GM21360 (cell line): ENCODE measurements at regions not wholly inside any gene's neighbourhood (a gene's known extent, or its start where the extent isn't known, plus 50 kb on each side); places are given as distances from the start of the nearest gene placed in this dataset.
"Not testable (repeated sequence)": the region's sequence is repeated elsewhere in the genome, so short reads cannot be mapped to it uniquely, and the experiment has no call there.

ENCODE experiments used
- ATAC-seq: cut with Tn5 transposase; IDR thresholded peaks from one replicate; pipeline ENCODE4 v1.9.1; 2021; ENCODE audit warnings: mild to moderate bottlenecking, moderate library complexity; ENCODE audit not compliant: unreplicated experiment

DNA sequence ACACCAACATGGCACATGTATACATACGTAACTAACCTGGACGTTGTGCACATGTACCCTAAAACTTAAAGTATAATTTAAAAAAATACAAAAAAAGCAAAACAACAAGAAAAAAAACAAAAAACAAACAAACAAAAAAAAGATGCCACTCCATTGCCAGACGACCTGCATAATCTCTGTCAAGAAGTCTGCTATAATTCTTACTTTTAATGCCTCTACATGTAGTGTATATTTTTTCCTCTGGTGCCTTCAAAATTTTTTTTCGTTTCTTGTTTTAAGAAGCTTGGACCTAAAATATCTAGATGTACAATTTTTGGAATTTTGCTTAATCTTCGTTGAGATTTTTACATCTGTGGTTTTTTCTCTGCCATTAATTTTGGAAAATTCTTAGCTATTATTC, 235.6 kb upstream of the ZNF521 start:
- ATAC-seq = no peak

DNA sequence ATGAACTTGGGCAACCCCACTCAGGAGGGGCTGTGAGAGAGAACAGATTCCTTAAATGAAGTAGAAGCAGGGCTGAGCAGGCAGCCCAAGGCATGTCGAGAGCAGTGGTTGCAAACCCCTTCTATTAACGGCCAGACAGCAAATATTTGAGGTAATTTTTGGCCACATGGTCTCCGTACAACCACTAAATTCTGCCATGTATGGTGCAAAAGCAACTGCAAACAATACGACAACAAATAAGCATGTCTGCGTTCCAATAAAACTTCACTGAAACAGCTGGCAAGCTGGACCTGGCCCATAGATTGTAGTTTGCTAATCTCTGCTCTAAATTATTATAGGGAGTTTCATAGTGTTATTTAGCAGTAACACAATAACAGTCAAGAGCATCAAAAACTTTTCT, 217.0 kb upstream of the ZNF521 start:
- no peak for ATAC-seq

DNA sequence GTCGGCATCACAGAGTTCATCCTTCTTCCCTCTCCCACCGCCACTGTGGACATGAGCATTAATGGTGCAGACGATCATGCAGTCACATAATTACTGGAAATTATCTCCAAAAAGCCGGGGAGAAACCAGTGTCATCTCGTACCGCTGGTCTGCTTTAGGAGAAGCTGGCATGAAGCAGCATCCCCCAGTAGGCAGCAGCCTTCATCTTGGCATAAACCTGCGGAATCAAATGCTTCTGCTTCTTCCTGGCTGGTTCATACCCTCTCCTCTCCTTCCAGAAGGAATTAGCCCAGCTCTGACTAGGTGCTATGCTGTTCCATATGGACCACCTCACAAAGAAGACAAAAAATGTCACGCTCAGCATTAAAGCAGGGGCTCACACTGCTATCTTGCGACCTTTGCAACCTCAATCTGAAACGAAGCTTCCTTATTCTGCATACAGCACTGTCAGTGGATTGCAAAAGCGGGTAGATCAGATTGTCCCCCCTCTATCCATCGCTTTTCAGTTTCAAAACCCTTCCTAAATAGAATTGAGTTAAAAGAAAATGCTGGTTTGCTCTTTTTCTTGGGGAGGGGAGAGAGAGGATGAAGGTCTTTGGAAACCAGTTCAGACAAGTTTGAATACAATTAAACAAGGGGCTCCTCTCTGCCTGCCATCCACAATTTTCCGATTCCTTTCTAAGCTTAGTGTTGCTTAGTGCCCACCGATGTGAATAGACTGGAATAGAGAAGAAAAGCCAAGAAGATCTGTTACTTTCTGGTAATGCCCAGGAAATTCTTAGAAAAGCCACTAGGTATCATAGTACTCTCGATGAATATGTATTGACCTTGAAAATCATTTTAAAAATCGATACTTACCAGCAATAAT, 212.1 kb upstream of the ZNF521 start:
- ATAC-seq = no peak

DNA sequence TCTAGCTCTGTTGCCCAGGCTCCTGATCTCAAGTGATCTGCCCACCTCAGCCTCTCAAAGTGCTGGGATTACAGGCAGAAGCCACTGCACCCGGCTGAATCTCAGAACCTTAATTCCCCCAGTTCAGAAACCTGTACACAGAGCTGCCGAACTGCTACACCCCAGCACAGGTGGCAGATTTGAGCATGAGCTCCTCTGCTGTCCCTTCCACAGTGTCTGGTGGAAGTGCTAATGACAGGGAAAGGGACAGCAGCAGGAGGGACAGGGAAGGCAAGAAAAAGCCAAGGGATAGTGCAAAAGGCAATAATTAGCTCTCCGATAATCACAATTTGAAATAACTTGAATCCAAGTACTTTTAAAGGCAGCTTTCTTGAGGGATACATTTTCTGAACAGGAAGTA, 211.4 kb upstream of the ZNF521 start:
- no peak for ATAC-seq

DNA sequence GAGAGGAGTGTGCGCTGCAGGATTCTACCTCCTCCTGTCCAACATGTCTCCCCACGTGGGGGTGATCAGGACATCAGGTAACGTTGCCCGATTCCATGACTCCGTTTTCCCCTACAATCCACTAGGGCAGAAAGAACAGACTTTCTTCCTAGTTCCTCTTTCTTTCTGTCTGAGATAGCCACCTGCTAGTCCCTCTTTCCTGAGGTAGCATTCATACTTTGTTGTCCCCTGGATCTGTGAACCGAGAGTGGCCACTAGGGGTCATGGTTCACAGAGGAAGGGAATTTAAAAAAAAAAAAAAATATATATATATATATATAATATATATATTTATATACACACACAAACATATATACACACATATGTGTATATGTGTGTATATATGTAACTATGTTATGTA, 210.0 kb upstream of the ZNF521 start:
- no peak for ATAC-seq

DNA sequence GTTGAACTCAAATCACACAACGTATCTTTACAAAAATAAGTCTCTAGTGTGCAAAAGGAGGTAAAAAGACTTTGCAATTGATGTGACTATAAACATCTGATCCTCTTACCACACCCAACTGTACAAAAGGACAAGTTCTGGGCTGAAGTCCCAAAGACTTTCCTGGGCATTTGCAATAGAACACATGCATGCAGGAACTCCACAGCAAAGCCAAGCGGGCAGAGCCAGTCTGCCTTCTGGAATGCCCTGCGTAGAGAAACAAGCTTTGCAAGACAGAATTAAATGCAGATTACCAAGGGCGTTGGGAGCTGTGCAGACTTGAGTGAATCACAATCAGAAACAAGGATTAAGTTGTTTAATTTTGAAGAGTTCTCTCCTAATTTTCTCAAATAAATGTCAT, 208.4 kb upstream of the ZNF521 start:
- ATAC-seq = no peak

DNA sequence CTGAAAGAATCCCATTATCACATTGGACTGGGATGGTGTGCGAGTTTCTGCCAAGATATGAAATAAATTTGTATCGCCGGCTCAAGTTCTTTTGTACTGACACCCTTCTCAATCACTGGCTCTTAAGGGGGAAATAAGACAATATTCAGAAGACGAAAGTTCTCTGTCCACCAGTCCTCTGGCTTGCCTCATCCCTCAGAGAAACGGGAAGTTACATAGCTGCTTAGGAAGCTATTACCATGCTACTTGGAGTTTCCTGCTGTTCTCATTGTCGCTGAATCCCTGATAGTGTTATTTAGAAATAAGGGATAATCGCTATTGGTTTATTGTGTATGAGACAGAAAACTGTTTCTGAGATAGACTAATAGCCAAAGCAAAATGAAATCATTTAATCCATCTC, 205.0 kb upstream of the ZNF521 start:
- no peak for ATAC-seq

DNA sequence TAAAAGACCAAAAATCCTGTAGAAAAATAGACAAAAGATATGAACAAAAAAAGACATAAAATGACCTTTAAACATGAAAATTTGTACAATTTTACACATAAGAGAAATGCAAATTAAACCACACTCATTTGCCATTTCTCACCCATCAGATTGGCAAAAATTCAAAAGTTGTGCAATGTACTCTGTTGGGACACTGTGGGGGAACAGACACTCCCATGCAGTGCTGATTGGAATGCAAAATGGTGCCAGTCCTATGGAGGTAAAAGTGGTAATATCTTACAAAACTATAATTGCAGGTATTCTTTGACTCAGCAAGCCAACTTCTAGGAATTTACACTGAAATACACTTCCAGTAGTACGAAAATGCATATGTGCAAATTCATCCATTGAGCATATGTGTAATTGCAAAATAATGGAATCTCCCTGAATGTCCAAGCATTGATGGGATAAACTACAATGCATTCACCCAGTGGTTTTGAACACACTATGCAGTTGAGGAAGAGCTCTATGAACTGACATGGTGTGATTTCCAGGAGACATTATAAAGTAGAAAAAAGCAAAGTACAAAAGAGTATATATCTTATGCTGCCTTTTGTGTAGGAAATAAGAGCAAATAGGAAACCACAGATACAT, 201.8 kb upstream of the ZNF521 start:
- ATAC-seq = no peak

DNA sequence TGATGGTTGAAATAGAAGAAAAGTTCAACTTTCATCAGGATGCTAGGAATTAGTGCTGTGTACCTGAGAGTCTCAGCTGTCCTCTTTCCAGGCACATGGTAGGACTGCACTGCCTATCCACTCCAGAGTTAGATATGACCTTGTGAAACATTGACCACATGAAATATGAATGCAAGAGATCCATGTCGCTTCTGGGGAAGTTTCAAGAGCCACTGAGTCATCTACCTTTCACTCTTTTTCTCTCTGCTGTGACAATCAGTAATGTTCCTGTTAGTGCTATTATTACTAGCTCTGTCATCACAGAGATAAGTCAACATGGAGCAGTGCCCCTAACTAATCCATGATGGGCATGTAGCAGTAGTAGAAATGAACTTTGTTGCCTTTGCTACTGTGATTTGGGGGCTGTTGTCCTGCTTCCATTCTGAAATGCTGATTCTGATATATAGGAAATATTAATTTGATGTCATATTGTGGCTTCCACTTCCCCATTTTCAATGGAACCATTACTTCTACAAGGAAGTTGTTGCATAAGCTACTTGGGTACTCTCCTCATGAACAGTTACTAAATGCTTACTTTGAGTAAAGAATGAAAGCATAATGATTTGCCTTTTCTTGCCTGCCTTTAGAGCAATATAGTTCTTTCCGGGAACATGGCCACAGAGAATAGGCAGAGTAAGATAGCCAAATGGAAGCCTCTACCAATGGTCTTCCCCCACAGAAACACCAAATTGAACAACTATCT, 192.8 kb upstream of the ZNF521 start:
- no peak for ATAC-seq

DNA sequence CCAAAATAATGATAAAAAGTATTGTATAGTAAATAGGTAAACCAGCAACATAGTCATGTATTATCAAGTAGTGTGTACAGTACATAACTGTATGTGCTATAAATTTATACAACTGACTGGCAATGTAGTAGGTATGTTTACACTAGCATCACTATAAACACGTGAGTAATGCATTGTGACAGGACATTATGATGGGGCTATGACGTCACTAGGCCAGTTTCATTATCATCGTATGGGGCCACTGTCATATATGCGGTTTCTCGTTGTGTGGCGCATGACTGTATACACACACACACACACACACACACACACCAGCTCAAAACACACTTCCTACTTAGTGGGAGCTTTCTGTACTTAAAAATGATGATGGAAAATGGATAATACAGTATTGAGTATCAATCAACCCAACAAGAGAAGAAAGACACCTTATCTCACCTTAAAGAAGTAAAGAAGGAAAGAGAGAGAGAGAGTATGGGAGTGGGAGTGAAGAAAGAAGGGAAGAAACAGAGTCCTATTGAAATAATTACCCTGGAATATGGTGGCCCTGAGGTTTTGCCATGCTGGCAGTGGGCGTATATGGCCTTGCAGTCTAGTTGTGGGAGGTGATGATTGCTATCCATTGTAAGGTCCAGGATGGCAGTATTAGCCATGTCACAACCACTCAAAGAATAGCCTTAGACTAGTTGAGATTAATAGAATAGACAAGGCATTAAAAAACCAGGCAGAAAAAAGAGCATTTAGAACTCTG, 186.4 kb upstream of the ZNF521 start:
- ATAC-seq = no peak

DNA sequence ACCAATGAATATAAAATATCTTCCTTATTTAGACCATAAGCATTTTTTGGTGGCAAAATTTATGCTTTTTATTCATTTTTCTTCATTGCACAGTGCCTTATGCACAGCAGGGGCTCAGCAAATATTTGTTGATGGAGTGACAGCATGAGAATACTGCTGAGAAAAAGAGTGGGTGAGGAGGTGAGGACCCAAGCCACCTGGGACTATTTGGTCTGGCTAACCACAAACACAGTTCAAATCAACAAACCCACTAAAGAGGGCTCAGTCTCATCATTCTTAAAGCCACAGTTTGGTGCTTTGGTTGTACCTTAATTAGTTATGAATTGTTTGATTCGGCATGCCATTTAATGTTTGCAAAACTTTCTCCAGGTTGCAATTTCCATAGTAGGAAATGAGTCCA, 183.5 kb upstream of the ZNF521 start:
- ATAC-seq = no peak

DNA sequence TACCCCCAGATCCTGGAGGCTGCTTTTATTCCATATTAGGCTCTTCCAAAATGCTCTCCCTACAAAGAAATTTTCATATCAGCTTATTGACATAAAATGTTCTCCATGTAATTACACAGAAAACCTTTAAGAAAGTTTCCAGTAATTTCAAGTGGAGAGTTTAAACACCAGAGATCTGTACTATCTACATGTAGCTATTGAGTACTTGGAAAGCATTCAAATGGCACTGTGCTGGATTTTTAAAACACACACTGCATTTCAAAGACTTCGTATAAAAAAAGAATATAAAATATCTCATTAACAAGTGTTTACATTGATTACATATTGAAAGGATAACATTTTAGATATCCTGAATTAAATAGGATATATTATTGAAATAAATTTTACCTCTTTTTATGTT, 182.4 kb upstream of the ZNF521 start:
- no peak for ATAC-seq

DNA sequence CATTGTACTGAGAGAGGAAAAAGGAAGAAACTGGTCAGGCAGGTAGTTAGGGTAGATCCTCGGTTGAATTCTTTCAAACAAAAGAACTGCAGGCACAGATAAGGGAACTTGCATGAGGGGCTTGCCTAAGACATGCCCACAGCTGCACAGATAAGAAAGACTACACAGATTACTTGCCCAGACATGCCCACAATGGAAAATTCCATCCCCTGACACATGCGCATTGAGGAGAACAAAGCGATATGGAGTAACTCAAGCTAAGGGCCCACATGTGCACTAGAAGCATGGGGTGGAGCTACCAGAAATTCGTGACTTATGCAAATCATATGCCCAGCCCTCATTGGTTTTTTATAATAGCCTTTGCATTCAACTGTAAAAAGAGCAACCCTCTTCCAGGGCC, 181.3 kb upstream of the ZNF521 start:
- no peak for ATAC-seq

DNA sequence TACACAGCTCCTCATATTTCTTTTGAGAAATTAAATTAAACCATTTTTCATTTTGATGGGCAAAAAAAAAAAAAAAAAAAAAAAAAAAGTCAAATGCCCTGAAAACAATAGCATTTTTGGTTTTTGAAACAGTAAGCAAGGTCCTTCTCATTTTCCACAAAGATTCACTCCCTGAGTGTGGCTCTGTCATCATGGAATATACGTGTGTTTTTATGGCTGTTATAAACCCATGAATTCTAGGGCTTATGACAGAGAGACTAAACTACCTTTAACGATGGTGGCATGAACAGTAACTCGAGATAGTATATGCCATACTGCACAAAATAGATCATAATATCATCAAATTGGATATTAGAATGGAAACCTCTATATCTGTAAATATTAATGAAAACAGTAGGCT, 179.2 kb upstream of the ZNF521 start:
- no peak for ATAC-seq

DNA sequence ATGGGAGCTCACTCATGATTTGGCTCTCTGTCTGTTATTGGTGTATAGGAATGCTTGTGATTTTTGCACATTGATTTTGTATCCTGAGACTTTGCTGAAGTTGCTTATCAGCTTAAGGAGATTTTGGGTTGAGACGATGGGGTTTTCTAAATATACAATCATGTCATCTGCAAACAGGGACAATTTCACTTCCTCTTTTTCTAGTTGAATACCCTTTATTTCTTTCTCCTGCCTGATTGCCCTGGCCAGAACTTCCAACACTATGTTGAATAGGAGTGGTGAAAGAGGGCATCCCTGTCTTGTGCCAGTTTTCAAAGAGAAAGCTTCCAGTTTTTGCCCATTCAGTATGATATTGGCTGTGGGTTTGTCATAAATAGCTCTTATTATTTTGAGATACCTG, 173.8 kb upstream of the ZNF521 start:
- ATAC-seq = not testable (repeated sequence)

DNA sequence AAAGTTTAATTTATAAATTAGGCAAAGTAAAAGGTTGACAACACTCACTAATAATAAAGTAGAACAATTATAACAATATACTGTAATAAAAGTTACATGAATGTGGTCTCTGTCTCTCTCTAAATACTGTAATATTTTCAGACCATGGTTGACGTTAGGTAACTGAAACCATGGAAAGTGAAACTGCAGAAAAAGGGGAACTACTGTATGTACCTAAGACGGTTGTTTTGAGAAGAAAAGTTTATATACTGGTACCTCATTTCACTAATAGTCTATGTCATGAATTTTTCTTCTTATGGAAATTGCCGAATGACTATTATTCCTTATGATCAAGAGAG, 166.7 kb upstream of the ZNF521 start:
- peak; percentile 99 for ATAC-seq

DNA sequence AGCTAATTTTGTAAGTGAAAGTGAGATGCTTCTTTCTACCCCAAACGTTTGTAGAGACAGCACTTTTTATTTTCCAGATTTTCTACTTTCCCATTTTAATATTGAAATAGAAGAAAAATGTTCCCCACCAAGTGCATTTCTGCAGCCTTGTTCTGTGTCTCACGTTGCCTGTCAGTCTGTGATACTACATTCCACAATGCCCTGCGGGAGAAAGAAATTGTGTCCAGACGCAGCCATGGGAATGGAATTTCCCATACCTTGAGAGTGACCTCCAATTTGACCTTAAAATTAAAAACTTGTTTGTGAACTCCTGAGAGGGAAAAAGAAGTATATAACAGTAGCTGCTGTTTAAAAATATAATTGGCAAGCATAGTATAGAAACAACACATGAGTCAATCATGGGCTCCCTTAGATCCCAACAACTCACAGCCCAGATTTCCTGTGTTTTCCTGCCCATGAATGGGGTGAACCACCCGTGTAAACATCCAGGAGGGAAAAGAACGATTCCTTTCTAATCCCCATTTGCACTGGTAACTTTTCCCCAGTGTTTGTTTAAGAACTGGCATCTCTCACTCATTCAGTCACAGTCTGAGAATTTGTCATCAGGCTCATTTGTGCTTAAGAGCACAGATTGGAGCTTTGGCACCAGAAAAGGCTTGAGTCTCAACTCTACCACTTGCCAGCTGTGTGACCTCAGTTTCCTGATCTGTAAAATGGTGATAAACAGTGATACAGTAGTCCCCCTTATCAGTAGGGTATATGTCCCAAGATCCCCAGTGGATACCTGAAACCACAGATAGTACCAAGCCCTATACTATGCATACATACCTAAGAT, 166.1 kb upstream of the ZNF521 start:
- ATAC-seq = peak; percentile 43

DNA sequence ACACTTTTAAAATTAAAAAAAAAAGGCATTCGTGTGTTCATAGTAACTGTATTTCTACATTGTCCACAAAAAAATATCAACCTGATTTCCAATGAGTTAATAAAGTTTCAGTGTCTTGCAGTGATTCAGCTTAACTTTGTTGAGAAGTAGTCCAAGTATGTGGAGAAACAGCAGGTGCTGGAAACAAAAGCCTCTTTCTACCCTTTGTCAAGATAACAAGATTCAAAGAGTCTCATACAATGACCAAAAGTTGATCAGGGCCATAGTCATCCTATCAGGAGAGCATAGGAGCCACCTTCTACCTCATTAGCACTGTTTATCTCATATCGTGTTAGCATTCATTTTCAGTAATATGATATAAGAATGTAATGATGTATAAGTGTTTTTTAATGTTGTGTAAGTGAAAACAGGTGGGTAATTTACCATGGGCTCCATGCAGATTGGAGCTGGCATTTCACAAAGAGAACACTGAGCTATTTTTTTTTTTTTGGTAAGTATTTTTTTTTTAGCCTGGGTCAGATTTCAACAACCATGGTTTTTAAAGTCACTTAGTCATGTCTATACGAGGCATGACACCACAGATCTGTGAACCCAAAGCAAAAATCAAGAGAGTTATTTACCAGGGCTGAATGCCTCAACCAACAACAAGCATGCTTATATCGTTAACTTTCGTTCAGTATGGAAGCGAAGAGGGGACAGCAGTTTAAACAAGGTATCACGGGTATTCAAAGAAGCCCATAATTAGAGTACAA, 165.0 kb upstream of the ZNF521 start:
- ATAC-seq = no peak

DNA sequence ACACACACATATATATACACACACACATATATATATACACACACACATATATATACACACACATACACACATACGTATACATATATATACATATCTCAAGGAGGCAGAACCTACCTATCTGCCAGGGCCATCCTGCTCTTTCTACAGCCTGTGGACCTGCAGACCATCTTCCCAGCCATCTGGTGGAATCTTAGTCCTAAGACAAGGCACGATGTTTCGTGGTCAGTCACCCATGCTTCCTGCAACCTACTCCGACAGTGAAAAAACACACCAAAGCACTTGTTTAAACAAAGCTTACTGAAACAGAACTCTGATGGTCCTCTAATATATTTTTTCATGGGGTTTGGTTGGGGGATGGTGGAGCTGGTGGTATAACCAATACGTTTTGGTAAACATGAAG, 164.2 kb upstream of the ZNF521 start:
- no peak for ATAC-seq

DNA sequence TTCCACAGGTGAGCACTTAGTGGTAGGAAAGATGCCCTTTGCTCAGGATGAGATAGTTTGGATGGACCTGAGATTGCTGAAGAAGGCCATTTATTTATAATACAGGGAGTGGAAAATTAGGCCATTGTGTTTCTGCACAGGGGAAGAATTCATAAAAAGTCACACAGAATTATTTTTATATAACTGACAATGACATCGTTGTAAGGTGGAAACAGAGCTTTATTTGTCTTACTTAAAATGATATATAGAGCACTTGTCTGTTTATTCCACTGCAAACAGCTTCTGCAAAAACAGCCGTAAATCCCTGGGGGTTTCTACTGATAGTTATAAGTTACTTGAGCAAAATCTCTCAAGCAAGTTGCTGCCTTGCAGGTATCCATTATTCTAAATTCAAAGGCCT, 158.1 kb upstream of the ZNF521 start:
- no peak for ATAC-seq
